Smooth muscle cell (in vitro differentiated cells): ENCODE measurements at regions not wholly inside any gene's neighbourhood (a gene's known extent, or its start where the extent isn't known, plus 50 kb on each side); places are given as distances from the start of the nearest gene placed in this dataset.

ENCODE experiments used
- DNase-seq: peaks from one replicate; lab custom pipeline; 2025; ENCODE audit not compliant: unreplicated experiment; lab: John Stamatoyannopoulos, UW
- H2AFZ ChIP-seq: fragments of 200-600 bp; sonication (generic); 2 replicates; pipeline ENCODE4 v1.6.0; 2016; ENCODE audit warnings: antibody characterized with exemption, low read depth, mild to moderate bottlenecking
- H3F3A ChIP-seq: fragments of 200-600 bp; sonication (generic); 2 replicates; pipeline ENCODE4 v1.6.0; 2017; ENCODE audit warnings: antibody characterized with exemption, low read depth
- H3K27ac ChIP-seq: fragments of 200-600 bp; sonication (generic); 2 replicates; pipeline ENCODE4 v1.5.1; 2016; ENCODE audit warnings: low read depth, mild to moderate bottlenecking
- H3K27me3 ChIP-seq: fragments of 200-600 bp; sonication (generic); 2 replicates; pipeline ENCODE4 v1.6.1; 2016; ENCODE audit warnings: low read depth, mild to moderate bottlenecking
- H3K36me3 ChIP-seq: fragments of 200-600 bp; sonication (generic); 2 replicates; pipeline ENCODE4 v1.5.1; 2016; ENCODE audit warnings: low read depth
- H3K4me1 ChIP-seq: fragments of 200-600 bp; sonication (generic); 2 replicates; pipeline ENCODE4 v1.5.1; 2016; ENCODE audit warnings: low read depth
- H3K4me2 ChIP-seq: fragments of 200-600 bp; sonication (generic); 2 replicates; pipeline ENCODE4 v1.6.0; 2016; ENCODE audit warnings: mild to moderate bottlenecking
- H3K4me3 ChIP-seq: fragments of 200-600 bp; sonication (generic); 2 replicates; pipeline ENCODE4 v1.5.1; 2016; ENCODE audit warnings: mild to moderate bottlenecking
- H3K79me2 ChIP-seq: fragments of 200-600 bp; sonication (generic); 2 replicates; pipeline ENCODE4 v1.6.0; 2016; ENCODE audit warnings: low read depth, mild to moderate bottlenecking
- H3K9ac ChIP-seq: fragments of 200-600 bp; sonication (generic); 2 replicates; pipeline ENCODE4 v1.6.0; 2016; ENCODE audit warnings: low read depth
- H3K9me3 ChIP-seq: fragments of 200-600 bp; sonication (generic); replicated peaks from 2 replicates; pipeline ENCODE4 v1.5.1; 2016; ENCODE audit warnings: low read depth
- H4K20me1 ChIP-seq: fragments of 200-600 bp; sonication (generic); 2 replicates; pipeline ENCODE4 v1.6.0; 2016; ENCODE audit warnings: low read depth
- CTCF ChIP-seq: fragments of 200-600 bp; sonication (generic); IDR thresholded peaks from 2 replicates; pipeline ENCODE4 v1.5.1; 2017; ENCODE audit warnings: borderline replicate concordance, mild to moderate bottlenecking, antibody characterized with exemption; ENCODE audit not compliant: insufficient read depth, poor library complexity, severe bottlenecking
- WGBS: methylation state at CpG from one replicate; pipeline ENCODE4 v1.1.7; 2016; ENCODE audit warnings: low lambda C conversion rate; 5-methylcytosine and 5-hydroxymethylcytosine counted together

- no peak for DNase-seq
- no peak overlapping the region for H3K4me3 ChIP-seq
- no peaks in the 10 kb centered on the region for H3K9me3 ChIP-seq
- no peaks in the 10 kb centered on the region for H3K36me3 ChIP-seq
- H3K4me1 ChIP-seq: no peaks in the 10 kb centered on the region
- no peak overlapping the region for H2AFZ ChIP-seq
- no peak overlapping the region for H3K4me2 ChIP-seq
- 87% methylated on average over 4 of the region's 4 CpGs for WGBS
- no peaks in the 10 kb centered on the region for H3K79me2 ChIP-seq
- no peaks in the 10 kb centered on the region for H3F3A ChIP-seq
- no peak for TF ChIP-seq CTCF
- no peaks in the 10 kb centered on the region for H4K20me1 ChIP-seq
- H3K27me3 ChIP-seq: no peaks in the 10 kb centered on the region
- H3K9ac ChIP-seq: no peak overlapping the region
- H3K27ac ChIP-seq: no peak overlapping the region
These were observed 371.3 kb downstream of the COG6 start for GRCh38 chr13:40026741-40027140.

GRCh38 chr13:40028446-40028845, 373.0 kb downstream of the COG6 start:
- no peak overlapping the region for H2AFZ ChIP-seq
- no peaks in the 10 kb centered on the region for H3K36me3 ChIP-seq
- no peak overlapping the region for H3K4me3 ChIP-seq
- no peaks in the 10 kb centered on the region for H3K4me1 ChIP-seq
- DNase-seq: no peak
- no peaks in the 10 kb centered on the region for H3F3A ChIP-seq
- whole genome bisulfite sequencing: 84% methylated on average over 2 of the region's 2 CpGs
- no peak overlapping the region for H3K27ac ChIP-seq
- H4K20me1 ChIP-seq: no peaks in the 10 kb centered on the region
- no peak overlapping the region for H3K9ac ChIP-seq
- no peak for TF ChIP-seq CTCF
- no peak overlapping the region for H3K4me2 ChIP-seq
- no peaks in the 10 kb centered on the region for H3K79me2 ChIP-seq
- no peaks in the 10 kb centered on the region for H3K9me3 ChIP-seq
- no peaks in the 10 kb centered on the region for H3K27me3 ChIP-seq

GRCh38 chr13:40031031-40031430, 375.6 kb downstream of the COG6 start:
- H3K9ac ChIP-seq: no peak overlapping the region
- no peaks in the 10 kb centered on the region for H3K79me2 ChIP-seq
- no peak for DNase-seq
- H3K4me2 ChIP-seq: peak overlapping the region; percentile 51
- H3K27me3 ChIP-seq: no peaks in the 10 kb centered on the region
- no peak overlapping the region for H3K4me3 ChIP-seq
- 5% methylated on average over 4 of the region's 4 CpGs for WGBS
- H3K9me3 ChIP-seq: no peaks in the 10 kb centered on the region
- no peaks in the 10 kb centered on the region for H3K4me1 ChIP-seq
- H2AFZ ChIP-seq: peak overlapping the region; percentile 30
- no peak for TF ChIP-seq CTCF
- no peaks in the 10 kb centered on the region for H3F3A ChIP-seq
- H4K20me1 ChIP-seq: no peaks in the 10 kb centered on the region
- no peaks in the 10 kb centered on the region for H3K36me3 ChIP-seq
- peak overlapping the region; percentile 65 for H3K27ac ChIP-seq

- Histone ChIP-seq H3K4me2 (no peak overlapping the region), H3F3A (no peaks in the 10 kb centered on the region), H3K27ac (no peak overlapping the region), H3K36me3 (no peaks in the 10 kb centered on the region), H3K27me3 (no peaks in the 10 kb centered on the region), H3K79me2 (no peaks in the 10 kb centered on the region), H3K9me3 (no peaks in the 10 kb centered on the region), H2AFZ (no peak overlapping the region), H3K4me1 (no peaks in the 10 kb centered on the region), H3K4me3 (no peak overlapping the region), H4K20me1 (no peaks in the 10 kb centered on the region), H3K9ac (no peak overlapping the region)
- DNase-seq: no peak
- TF ChIP-seq CTCF: no peak
- WGBS: 88% methylated on average over 2 of the region's 2 CpGs
These were observed 383.6 kb downstream of the COG6 start for GRCh38 chr13:40039061-40039460.
